ENCODE measurements at regions not wholly inside any gene's neighbourhood (a gene's known extent, or its start where the extent isn't known, plus 50 kb on each side); places are given as distances from the start of the nearest gene placed in this dataset.

GRCh38 chr1:218686761-218687160 lies 341.6 kb downstream of the TGFB2 start:
- Histone ChIP-seq H3K27me3 (replicated peaks in 1 of 7) (no peaks in the 10 kb centered on the region), H3K27ac (no peak overlapping the region), H3K4me1 (no peaks in the 10 kb centered on the region), H3K36me3 (no peaks in the 10 kb centered on the region), H3K4me3 (no peak overlapping the region), H3K9me3 (no peaks in the 10 kb centered on the region)
- DNase-seq, result no peak
- TF ChIP-seq POLR2A (IDR thresholded peaks at IDR 0.05), result no peak
- no peak for TF ChIP-seq CTCF (IDR thresholded peaks at IDR 0.05 in 8 of 11, conservative IDR thresholded peaks at IDR 0.05 in 3 of 11)
- TF ChIP-seq POLR2AphosphoS5 (IDR thresholded peaks at IDR 0.05), result no peak
- WGBS, 5 donors, result 86 to 96% (median 88%) methylated on average over 1 of the region's 1 CpG
- intact Hi-C loops (cut with DNase I; ENCODE audit: low total_unique reads), result no loop called here

- no peak overlapping the region for H3K4me3 ChIP-seq
- H3K4me1 ChIP-seq, result no peaks in the 10 kb centered on the region
- TF ChIP-seq CTCF (IDR thresholded peaks at IDR 0.05 in 8 of 11, conservative IDR thresholded peaks at IDR 0.05 in 3 of 11), result no peak
- TF ChIP-seq POLR2A (IDR thresholded peaks at IDR 0.05), result no peak
- TF ChIP-seq POLR2AphosphoS5 (IDR thresholded peaks at IDR 0.05), result no peak
- no peak overlapping the region for H3K27ac ChIP-seq
- DNase-seq, result no peak
- H3K27me3 ChIP-seq (replicated peaks in 1 of 7), result no peaks in the 10 kb centered on the region
- no peaks in the 10 kb centered on the region for H3K9me3 ChIP-seq
- no peaks in the 10 kb centered on the region for H3K36me3 ChIP-seq
- 34 to 49% (median 42%) methylated on average over 2 of the region's 2 CpGs for WGBS, 5 donors
- intact Hi-C loops (cut with DNase I; ENCODE audit: low total_unique reads), result no loop called here
These were observed 347.7 kb downstream of the TGFB2 start for GRCh38 chr1:218692808-218693207.

GRCh38 chr1:218693599-218693998 lies 348.5 kb downstream of the TGFB2 start:
- no peak for DNase-seq
- Histone ChIP-seq H3K27me3 (replicated peaks in 1 of 7) (no peaks in the 10 kb centered on the region), H3K36me3 (no peaks in the 10 kb centered on the region), H3K27ac (no peak overlapping the region), H3K4me3 (no peak overlapping the region), H3K4me1 (no peaks in the 10 kb centered on the region), H3K9me3 (no peaks in the 10 kb centered on the region)
- intact Hi-C loops (cut with DNase I; ENCODE audit: low total_unique reads), result no loop called here
- TF ChIP-seq POLR2AphosphoS5 (IDR thresholded peaks at IDR 0.05) (no peak), CTCF (IDR thresholded peaks at IDR 0.05 in 8 of 11, conservative IDR thresholded peaks at IDR 0.05 in 3 of 11) (no peak), POLR2A (IDR thresholded peaks at IDR 0.05) (no peak)
- WGBS, 5 donors, result 38 to 74% (median 58%) methylated on average over 2 of the region's 2 CpGs

GRCh38 chr1:218694085-218694484 lies 348.9 kb downstream of the TGFB2 start:
- no peaks in the 10 kb centered on the region for H3K36me3 ChIP-seq
- H3K27ac ChIP-seq, result no peak overlapping the region
- no peaks in the 10 kb centered on the region for H3K27me3 ChIP-seq (replicated peaks in 1 of 7)
- no peak for TF ChIP-seq POLR2AphosphoS5 (IDR thresholded peaks at IDR 0.05)
- TF ChIP-seq CTCF (IDR thresholded peaks at IDR 0.05 in 8 of 11, conservative IDR thresholded peaks at IDR 0.05 in 3 of 11), result no peak
- no peak for TF ChIP-seq POLR2A (IDR thresholded peaks at IDR 0.05)
- 57 to 81% (median 68%) methylated on average over 3 of the region's 3 CpGs for WGBS, 5 donors
- H3K9me3 ChIP-seq, result no peaks in the 10 kb centered on the region
- intact Hi-C loops (cut with DNase I; ENCODE audit: low total_unique reads), result no loop called here
- H3K4me3 ChIP-seq, result no peak overlapping the region
- H3K4me1 ChIP-seq, result no peaks in the 10 kb centered on the region
- no peak for DNase-seq
